Stimulated activated naive CD4-positive, alpha-beta T cell (primary cell): ENCODE measurements at regions not wholly inside any gene's neighbourhood (a gene's known extent, or its start where the extent isn't known, plus 50 kb on each side); places are given as distances from the start of the nearest gene placed in this dataset.

ENCODE experiments used
- DNase-seq, 6 experiments: peaks; one replicate each; lab custom pipeline; 2025; lab: John Stamatoyannopoulos, UW

DNA sequence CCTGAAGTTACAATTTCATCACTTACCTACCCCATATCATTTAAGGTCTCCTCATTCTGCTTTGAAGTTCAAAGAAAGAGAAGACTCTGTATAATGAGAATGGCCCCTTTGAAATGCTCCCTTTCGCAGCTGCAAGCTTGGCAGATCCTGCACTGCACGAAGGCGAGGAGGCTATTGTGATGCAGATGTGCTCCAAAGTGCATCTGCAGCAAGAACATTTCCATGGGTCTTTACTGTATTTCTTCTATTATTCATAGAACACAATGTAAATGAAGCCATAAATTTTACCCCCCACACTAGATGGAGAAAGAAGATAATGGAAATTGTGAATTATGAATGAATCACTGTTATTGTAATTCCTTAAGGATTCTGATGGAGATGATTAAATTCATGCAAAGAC lies 178.7 kb downstream of the CHD9NB start:
- DNase-seq, result no peak

DNA sequence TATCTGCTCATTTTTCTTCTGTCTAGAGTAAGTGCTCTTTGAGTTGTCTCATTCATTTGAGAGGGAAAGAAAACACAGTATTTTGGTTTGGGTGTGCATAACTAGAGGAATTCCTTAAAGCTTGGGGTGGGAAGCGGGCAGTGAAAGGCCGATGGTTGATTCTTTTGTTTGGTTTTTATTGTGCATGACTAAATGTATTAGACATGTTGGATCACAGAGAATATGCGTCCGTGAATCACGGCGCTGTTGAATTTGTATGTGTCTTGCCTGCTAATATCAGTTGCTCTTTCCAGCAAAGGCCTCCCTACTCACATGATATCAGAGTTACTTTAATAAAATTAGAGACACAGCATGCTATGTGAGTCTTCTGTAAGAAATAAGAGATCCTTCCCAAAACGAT lies 180.0 kb downstream of the CHD9NB start:
- DNase-seq, result no peak

DNA sequence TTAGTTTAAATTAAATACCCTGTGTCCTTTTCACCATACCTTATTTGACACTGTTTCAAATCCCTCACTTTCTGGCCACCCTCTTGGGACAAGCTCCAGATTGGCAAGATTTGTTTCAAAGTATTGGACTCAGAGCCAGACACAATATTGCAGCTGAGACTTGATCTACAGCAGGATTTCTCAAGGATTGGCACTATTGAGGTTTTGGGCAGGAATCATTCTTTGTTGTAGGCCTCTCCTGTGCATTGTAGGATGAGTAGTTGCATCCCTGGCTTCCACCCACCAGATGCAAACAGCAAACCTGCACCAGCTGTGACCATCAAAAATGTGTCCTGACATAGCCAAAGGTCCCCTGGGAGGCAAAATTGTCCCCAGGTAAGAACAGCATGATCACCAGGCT lies 181.2 kb downstream of the CHD9NB start:
- DNase-seq, result no peak

DNA sequence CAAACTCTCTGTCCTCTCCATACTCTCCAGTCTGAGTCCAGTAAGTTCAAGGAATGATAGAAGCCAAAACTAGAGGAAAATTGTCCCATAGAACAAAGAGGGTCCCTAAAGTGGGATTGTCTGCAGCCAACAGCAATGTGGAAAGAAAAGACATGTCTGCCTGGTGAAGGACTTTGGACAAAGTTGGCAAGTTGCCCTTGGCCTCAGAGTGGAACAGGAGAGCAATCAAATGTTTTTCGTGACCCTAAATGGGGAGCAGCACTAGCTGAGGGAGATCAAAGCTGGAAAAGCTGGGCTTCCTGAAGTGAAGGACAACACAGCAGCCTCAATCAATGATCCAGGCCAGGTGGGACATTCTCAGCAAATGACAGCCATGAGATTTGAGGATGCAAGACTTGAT lies 183.5 kb downstream of the CHD9NB start:
- no peak for DNase-seq

DNA sequence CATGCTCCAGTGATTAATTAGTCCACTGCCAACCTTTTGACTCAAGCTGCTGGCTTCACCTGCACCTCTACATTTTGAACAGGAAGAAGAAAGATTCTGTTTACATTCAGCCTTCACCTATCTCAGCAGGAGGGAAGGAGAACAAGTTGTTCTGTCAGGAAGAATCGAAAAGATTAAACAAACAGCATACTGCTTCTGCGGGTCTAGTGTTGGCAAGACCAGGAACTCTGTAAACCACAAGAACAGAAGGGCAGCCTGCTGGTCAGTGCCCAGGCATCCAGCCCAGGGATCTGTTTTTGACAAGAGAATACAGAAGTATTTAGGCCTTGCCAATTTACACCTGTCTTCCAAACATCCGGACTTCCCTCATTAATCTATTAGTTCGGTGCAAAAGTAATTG lies 189.7 kb downstream of the CHD9NB start:
- DNase-seq, result no peak

DNA sequence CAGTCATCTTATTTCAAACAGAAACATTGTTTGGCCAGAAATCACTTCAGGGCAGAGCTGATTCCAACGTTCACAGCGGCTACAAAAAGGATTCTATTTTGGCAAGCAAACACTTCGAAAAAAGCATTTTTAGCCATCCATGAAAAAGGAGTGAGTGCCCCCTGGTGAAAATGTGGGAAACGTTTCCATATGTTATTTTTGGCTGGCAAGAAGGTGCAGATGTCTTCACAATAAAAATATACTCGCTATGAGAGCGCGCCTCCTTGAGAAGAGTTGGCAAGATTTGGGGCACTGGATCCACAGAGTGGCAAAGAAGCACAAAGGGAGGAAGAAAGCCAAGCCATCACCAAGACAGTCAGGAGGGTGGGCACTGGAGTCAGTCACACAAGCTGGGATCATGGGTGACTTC lies 191.1 kb downstream of the CHD9NB start:
- no peak for DNase-seq

DNA sequence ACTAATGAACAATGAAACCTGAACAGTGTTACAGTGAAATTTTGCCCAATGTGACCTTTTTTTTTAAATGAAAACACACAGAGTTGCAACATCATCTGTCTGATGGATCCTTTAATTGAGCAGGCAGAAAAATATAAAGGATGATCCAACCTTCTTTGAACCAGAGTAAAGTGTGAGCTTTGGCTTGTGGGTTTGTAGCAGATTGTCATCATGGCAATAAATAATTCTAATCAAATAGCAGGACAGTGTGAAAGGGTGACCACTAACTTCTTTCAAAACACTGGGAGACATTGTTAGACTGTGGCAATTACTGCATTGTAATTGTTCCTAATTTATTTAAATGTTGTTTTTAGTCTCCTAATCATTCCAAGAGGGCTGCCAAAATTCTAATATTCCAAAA lies 197.2 kb downstream of the CHD9NB start:
- DNase-seq, result peak in 1 of 6 experiments; percentile 0

DNA sequence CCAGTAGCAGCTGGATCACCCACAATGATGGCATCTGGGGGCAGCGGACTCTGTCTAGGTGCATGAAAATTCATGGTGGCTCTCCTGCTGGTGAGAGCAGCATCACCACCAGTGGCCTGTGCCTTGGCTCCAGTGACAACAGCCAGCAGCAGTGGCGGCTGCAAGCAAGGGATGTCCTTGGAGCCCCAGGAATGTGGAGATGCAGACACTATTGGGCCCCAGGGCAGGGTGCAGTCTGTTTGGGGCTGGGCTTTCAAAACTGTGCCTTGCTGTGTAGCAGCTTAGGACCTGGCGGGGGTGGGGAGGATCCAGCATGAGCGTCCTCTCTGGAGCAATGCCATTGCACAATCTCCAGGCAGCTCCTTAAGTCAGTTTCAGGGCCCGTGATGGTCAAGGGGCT lies 199.7 kb downstream of the CHD9NB start:
- DNase-seq, result no peak

DNA sequence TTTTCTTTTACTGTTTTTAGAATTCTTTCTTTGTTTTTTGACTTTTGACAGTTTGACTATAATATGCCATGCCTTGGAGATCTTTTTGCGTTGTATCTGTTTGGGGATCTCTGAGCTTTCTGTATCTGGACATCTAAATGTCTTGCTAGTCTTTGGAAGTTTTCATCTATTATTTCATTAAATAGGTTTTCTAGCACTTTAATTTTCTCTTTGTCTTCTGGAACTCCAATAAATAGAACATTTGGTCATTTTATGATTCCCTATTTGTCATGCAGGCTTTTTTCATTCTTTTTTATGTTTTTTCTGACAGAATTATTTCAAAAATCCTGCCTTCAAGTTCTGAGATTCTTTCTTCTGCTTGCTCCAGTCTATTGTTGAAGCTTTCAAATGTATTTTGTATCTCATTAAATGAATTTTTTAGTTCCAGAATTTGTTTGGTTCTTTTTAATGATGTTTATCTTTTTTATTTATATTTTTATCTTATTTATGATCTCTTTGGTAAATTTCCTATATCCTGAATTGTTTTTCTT lies 201.4 kb downstream of the CHD9NB start:
- DNase-seq, result no peak

DNA sequence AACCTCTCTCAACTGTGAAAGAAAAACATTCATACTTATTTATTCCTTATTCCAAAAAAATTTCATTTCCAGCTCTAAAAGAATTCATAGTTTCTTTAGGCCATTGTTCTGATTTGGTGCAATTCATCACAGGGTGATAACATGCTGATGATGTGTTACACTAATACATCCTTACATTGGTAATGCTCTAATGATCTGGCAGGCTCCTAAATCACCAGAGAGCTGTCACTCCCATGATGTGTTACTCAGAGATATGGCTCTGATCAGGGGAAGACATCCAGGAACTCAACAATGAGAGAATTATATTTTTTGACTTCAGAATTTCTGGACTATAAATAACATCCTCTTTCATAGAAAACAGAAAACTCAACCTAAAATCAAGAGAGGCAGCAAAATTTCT lies 209.3 kb downstream of the CHD9NB start:
- no peak for DNase-seq

DNA sequence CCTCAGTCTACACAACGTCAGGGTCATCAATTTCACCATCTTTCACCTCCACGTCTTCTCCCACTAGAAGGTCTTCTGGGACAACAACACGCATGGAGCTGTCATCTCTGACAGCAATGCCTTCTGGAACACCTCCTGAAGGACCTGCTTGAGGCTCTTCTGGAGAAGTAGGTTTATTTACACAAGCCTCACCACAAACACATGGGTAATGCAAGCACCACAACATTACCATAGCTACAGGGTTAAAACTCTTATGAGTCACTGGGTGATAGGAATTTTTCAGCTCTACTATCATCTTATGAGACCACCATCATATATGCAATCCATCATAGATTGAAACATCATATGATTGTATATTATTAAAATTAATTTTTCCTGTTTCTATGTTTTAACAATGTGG lies 215.4 kb downstream of the CHD9NB start:
- no peak for DNase-seq

DNA sequence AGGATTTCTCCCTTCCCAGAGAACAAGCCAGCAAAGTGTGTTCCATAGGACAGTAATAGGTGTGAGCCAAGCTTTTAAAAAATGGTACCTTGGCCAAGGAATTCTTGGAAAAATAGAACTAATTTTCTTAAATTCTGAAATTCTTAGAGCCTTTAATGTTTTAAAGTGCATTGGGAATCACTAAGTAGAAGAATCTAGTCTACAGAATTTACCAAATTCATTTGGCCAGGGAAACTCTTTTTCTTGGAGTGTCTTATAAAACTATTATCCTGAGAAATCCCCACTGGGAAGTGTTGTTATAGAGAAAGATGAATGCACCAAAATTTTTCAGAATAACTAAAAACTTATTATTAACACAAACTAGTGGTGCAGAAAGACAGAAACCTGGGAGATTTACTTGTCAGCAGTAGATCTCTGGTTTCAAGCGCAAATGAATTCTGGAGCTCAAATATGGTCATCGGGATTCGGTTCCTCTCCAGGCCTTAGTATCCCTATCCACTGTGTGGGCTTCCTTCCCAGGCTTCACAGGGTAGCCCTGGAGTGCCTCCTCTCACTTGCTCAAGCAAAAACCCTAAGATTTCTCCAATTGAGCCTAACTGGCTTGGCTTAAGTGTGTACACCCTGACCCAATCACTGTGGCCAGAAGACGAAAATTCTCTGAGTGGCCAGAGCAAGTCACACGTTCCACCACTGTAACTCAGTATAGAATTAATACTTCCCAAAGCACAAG lies 217.8 kb downstream of the CHD9NB start:
- DNase-seq, result no peak

DNA sequence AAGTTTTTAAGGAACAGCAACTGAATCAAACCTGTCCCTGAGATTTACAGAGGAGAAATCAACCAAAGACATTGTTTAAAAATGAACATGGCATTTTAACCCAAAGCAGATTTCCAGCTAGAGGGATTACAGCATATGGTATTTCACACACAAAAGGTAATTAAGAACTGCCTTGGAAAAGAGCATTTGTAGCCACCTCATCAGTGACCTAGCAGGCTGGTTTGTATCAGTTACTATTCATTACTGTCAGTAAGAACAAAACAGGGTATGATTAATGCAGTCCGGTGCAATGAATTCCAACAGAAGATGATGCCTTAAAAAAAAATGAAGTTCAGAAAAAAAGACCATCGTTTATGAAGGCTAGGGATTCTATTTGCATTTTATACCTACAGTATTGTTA lies 219.9 kb downstream of the CHD9NB start:
- DNase-seq, result no peak

DNA sequence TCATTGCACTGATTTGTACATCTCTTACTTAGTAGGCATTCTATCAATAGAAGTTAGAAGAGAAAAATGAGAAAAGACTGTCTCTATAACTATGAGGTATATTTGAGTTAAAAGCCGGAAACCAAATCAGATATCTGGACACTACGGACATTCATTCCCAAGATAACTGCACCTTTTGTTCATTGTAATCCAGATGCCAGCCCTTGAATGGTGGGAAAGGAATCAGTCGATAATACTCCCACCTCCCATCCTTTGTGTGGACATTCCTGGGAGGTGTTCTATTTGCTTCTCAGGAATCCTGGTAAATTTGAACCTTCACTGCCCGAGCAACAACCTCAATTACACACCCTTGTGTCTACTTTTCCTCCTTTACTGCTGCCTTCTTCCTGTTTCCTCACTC lies 225.2 kb downstream of the CHD9NB start:
- no peak for DNase-seq

DNA sequence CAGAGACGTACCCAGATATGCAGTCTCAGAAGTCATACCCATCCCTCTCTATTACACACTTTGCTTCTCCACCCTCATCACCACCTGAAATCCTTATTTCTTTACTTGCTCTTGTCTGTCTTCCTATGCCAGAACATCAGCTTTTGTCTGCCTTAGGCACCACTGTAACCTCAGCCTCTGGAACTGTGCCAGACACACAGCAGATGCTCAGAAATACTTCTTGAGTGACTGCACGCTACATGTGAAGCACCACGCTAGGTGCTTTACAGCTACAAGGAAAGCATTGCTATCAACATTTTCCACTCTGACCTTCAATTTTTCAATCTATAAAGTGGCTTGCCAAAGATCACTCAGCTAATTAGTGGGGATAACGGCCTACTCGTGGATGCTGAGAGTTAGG lies 226.8 kb downstream of the CHD9NB start:
- no peak for DNase-seq

DNA sequence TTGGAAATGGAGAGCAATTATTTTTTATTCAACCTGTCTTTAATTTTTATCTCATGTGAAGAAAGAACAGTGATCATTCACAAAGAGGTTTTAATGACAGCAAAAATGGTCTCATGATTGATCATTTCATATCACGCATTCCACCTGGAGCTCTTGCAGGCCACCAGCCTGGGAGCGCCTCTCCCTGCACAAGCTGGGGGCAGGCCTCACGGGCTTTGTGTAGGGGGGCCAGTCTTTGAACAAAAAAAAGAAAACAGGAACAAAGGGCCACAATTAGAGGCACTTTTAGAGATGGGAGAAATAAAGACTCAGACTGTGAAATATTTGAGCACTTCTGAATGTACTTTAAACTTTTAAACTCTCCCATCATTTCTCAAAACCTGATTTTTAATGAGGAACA lies 232.9 kb downstream of the CHD9NB start:
- DNase-seq, result no peak

DNA sequence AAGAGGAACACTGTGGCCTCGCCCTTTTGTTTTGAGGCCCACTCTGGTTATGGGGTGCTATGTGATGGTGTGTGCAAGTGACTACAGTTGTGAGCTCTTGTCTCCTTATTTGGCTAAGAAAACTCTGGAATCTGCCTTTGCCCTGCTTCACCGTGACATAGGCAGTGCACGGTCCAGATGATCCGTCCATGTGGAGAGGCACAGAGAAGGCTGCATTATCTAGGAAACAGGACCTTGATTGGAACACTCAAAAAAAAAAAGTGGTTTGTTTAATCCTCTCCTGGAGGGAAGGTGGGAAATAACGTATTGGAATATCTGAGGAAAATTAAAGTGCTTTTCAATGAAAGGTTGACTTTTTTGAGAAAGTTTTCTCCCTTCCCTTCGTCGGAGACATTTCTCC lies 233.3 kb downstream of the CHD9NB start:
- no peak for DNase-seq

DNA sequence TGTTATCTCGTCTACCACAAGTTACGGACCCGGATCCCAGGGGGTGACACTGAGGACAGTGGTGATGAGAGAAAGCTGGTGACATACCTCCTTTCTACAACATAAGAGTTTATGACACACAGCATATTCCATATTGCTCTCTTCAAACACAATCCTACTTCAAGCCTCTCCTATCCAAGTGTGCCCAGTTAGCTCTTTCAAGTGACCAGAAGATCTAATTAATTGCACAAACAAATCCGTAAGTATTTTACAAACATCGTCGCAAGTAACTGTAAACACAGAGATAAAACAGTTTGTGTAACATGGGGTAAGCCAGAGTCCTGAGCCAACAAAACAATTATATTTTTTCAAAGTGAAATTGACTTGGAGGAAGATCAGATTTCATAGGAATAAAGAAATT lies 235.0 kb downstream of the CHD9NB start:
- no peak for DNase-seq

DNA sequence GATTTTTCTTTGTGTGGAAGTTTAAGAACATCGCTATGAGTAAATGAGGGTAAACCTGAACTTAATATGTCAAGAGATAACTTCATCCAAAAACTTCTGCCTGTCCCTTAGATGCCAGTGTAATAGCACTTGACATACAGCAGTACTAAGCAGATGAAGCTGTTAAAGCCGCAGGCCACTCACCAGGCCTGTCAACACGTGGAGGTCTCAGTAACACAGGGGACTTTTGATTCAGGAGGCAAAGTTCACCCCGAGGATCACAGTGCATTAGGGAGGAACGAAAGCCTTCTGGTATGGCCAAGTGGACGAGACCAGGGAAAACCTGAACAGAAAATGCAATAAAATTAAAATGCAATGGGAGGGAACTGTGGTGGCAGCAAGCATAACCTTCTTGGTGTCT lies 235.7 kb downstream of the CHD9NB start:
- no peak for DNase-seq

DNA sequence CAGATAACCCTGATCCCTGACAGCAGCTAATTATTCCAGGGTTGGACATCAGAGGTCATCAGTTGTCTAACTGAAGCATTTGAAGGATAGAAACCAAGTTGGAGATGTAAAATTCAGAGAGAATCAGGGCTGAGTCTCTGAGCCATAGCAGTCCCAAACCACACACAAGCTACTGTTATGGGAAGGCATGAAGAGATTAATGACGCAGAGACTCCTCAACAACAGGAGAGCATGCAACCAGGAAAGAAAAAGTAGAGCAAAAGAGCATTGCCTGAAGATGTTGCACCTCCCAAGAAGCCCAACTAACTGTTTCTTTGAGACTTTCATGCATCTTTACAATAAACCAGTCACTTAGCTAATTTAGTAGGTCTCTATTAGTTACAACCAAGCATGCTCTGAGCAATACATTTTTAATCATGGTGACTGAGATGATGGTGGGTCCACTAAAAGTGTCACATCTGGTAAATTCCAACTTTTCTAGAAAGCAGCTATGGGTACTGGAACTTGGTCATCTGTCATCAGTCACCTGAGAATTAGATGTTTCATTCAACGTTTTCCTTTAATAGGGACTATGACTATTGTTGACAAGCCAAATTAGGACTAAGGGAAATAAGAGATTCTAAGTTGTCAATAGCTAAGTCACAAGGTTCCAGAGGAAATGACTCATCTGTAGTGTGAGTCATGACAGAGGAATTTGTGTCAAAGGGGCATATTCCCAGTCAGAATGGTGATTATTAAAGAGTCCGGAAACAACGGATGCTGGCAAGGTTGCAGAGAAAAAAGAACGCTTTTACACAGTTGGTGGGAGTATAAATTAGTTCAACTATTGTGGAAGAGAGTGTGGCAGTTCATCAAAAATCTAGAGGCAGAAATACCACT lies 239.8 kb downstream of the CHD9NB start:
- DNase-seq, result no peak

DNA sequence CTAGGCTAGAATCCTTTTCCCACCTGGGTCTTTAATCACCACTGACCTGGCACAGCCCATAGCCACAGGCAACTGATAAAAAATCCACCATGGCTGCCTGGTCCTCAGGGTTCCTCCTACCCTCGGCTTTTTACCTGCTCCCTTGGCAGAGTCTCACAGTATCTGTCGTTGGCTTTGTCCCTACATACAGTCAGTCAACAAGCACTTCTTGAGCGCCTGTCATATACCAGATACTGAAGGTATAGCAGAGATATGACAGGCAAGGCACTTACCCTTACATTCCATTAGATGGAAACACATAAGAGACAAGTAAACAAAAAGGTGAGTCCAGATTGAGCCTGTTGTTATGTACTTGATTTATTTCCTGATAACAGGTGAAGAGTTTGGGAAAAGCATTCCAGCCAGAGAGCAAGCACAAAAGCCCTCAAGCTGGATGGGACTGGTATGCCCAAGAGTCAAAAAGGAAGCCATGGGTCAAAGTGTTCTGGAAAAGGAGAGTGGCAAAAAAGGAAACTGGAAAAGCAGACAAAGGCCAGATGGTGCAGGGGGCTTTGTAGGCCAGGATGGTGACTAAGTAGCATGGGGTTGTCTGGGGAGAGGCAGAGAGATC lies 247.0 kb downstream of the CHD9NB start:
- DNase-seq, result no peak

DNA sequence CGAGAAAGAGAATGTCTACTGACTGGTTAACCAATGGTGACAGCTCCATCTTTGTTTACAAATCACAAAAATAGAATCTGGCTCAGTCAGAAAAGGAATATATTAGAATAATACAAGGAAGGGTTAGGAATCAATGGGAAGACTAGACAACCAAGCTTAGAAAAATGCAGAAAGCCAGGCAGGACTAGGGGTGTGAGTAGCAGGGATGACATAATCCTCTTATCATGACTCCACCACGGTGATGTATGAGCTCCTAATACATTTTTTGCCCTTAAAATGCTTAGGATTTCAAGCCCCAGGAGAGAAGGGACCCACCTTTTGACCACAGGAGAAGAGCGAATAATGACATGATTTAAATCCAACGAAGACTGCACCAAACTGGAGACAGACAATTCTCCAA lies 252.3 kb downstream of the CHD9NB start:
- DNase-seq, result no peak

DNA sequence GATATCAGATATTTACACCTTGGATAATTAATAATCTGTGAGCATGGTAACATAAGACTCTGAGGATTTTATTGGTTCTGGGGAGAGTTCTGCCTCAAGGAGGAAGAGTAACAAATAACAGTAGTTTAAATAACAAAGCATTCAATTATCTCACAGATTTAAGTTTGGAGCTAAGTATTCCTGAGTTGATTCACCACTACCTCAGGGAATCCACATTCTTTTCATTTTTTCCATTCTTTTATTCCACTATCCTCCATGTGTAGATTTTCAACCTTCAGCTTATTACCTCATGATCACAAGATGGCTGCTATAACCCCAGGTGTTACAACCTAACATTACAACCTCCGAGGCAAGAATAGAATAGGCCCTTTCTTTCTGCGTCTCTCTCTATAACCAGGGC lies 252.2 kb upstream of the TOX3 start:
- no peak for DNase-seq
